GM12874 (cell line): ENCODE measurements at regions not wholly inside any gene's neighbourhood (a gene's known extent, or its start where the extent isn't known, plus 50 kb on each side); places are given as distances from the start of the nearest gene placed in this dataset.

ENCODE experiments used
- CTCF ChIP-seq: IDR thresholded peaks from 2 replicates; pipeline ENCODE4 v1.5.1; 2011; ENCODE audit warnings: low read depth, mild to moderate bottlenecking, control low read depth, low read length, moderate library complexity; ENCODE audit not compliant: insufficient read depth

GRCh38 chr10:71060476-71061426, 151.6 kb upstream of the UNC5B start:
- TF ChIP-seq CTCF, result no peak

GRCh38 chr10:71061472-71061871, 150.9 kb upstream of the UNC5B start:
- no peak for TF ChIP-seq CTCF

GRCh38 chr10:71062156-71062555, 150.2 kb upstream of the UNC5B start:
- no peak for TF ChIP-seq CTCF

GRCh38 chr10:71063401-71063800, 149.0 kb upstream of the UNC5B start:
- TF ChIP-seq CTCF, result no peak

- TF ChIP-seq CTCF, result no peak
Observed at GRCh38 chr10:71064413-71065118, 147.8 kb upstream of the UNC5B start.

GRCh38 chr10:71065659-71066058, 146.7 kb upstream of the UNC5B start:
- no peak for TF ChIP-seq CTCF

- TF ChIP-seq CTCF, result no peak
Observed at GRCh38 chr10:71066600-71066999, 145.8 kb upstream of the UNC5B start.
